ENCODE measurements at regions not wholly inside any gene's neighbourhood (a gene's known extent, or its start where the extent isn't known, plus 50 kb on each side); places are given as distances from the start of the nearest gene placed in this dataset.

- DNase-seq = no peak
Observed at GRCh38 chr14:48546996-48547395, 871.6 kb upstream of the MDGA2 start.

- DNase-seq = no peak
Observed at GRCh38 chr14:48537600-48537999, 862.2 kb upstream of the MDGA2 start.

DNA sequence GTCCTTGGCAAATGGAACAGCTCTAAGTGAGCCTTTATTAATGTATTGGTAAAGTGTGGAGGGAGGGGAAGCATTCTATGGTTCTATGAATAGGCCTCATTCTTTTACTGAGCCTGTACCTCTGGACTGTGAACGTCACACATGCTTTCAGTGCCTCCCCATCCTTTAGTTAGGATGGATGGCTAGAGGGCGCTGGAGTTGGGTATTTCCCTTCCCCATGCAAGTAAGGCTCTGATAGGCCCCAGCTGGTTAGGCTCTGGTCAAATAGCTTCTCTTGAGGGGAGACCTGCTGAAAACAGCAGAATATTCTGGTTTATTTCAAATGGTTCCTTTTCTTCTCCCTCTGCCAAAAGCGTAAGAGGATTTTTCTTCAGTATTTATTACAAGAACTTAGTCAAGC, 860.9 kb upstream of the MDGA2 start:
- no peak for DNase-seq

DNA sequence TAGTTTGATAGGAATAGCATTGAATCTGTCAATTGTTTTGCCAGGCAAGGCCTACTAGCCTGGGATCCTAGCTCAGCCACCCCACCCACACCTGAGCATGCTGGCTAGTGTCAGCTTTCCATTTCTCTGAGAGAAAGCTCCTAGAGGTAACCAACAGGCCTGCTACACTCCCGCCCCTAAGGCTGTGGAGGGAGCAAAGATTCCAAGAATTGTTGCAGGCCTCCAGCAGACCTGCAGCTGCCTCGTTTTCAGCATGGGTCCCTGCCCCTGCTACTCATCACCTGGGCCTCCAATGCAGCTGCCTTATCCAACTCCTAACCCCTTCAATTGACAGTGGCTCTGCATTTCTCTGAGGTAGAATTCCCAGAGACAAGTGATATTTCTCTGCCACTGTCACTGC, 852.4 kb upstream of the MDGA2 start:
- DNase-seq = no peak

GRCh38 chr14:48526307-48526706, 850.9 kb upstream of the MDGA2 start:
- DNase-seq = no peak

DNA sequence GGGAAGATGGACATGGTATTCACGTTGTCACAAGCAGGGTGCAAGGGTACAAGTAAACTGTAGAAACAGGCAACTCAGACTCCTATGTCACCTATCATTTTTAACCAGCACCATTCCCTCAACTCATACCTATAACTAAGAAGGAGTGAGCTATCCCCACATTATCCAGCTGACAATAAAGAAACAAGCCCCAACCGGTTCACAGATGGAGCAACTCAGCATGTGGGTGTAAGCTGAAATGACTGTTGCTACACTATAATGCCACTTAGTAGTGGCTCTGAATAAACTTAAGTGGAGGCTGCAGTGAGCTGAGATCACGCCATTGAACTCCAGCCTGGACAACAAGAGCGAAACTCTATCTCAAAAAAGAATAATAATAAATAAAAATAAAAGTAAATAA, 829.5 kb upstream of the MDGA2 start:
- no peak for DNase-seq

DNA sequence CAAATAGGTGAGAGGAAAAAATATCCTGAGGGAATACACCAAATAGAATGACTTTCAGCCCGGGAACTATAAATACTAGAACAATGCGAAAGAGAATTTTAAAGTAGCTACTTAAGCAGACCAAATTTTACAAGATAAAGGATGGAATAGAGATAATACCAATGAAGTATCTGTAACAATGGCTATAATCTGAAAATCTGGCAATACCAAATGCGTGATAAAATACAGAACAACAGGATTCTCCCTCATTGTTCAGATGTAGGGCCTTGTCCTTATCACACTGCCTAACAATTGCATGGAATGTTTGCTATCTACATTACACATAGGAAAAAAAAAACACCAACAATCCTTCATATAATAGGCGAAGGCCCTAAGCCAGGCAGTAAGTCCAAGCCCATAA, 815.4 kb upstream of the MDGA2 start:
- DNase-seq = no peak

GRCh38 chr14:48473944-48474343, 798.5 kb upstream of the MDGA2 start:
- DNase-seq = no peak

GRCh38 chr14:48456051-48456450, 780.6 kb upstream of the MDGA2 start:
- DNase-seq = no peak

GRCh38 chr14:48454887-48455286, 779.5 kb upstream of the MDGA2 start:
- no peak for DNase-seq

DNA sequence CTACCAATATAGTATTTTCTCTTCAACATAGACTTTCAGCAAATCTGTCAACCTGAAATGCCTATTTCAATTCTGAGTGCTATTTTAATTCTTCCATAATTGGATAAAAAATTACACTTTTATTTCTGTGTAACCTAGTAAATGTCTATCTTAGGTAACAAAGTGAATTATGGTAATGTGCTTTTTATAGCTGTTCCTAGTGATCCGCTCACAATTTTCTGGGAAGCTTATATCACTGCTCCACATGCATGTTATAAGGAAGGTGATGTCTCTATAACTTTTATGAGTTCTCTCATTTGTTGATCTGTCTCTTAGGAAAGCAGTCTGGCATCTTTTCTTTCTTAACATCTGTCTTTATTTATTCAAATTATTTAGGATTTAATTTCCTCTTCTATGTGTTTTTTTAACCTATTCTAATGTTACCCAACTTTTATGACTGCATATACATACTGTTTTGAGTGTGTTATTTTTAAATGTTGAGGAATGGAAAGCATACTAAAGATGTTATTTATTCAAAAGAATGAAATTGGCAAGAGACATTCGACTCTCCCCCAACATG, 777.1 kb upstream of the MDGA2 start:
- no peak for DNase-seq

GRCh38 chr14:48435221-48435620, 759.8 kb upstream of the MDGA2 start:
- DNase-seq = no peak

DNA sequence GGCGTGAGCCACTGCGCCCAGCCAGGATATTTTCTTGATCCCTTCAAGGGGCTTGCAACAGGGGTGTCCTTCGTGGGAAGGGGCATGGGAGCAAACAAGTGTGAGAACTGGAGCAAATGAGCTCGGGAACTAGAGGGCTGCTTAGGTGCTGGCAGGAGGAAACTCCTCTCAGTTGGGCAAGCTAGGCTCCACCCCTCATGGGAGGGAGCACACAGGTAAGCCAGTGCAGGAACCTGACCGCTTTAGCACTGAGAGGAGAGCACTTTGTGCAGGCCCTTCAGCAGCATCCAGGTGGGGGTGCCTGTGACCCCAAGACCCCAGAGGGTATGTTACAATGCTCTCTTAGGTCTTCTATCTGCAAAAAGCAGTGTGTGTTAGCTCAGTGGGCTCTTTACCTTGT, 755.4 kb upstream of the MDGA2 start:
- DNase-seq = no peak

DNA sequence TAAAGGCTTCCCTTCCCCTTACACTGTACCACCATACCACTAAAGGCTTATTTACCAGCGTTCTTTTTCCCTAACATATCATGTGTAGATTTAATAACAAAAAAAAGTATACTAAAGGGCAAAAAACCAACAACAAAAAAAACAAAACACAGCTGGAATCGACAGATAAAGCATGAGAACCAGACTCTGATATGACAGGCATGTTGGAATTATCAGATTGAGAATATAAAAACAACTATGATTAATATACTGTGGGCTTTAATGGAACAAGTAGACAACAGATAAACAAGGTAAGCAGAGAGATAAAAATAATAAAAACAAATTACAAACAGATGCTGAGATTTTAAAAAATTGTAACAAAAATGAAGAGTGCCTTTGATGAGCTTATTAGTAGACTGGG, 754.1 kb upstream of the MDGA2 start:
- no peak for DNase-seq

- DNase-seq = no peak
Observed at GRCh38 chr14:48417715-48418500, 742.5 kb upstream of the MDGA2 start.

DNA sequence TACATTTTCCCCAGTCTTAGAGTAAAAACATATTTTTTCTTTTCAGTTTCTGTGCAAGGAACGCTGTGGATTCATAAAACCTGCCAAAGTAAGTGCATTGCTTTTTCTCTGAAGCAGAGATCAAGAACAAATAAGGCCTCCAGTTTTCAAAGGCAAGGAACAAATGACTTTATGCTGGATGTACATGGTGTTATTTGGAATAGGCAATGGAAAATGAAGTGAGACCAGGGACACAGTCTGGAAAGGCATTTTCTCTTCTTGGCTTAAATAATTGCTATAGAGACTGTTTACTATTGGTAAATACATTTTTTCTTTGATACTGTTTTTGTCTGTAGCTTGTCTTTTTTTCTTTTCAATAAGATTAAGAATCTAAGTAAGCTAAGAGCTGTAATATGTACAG, 725.9 kb upstream of the MDGA2 start:
- no peak for DNase-seq

DNA sequence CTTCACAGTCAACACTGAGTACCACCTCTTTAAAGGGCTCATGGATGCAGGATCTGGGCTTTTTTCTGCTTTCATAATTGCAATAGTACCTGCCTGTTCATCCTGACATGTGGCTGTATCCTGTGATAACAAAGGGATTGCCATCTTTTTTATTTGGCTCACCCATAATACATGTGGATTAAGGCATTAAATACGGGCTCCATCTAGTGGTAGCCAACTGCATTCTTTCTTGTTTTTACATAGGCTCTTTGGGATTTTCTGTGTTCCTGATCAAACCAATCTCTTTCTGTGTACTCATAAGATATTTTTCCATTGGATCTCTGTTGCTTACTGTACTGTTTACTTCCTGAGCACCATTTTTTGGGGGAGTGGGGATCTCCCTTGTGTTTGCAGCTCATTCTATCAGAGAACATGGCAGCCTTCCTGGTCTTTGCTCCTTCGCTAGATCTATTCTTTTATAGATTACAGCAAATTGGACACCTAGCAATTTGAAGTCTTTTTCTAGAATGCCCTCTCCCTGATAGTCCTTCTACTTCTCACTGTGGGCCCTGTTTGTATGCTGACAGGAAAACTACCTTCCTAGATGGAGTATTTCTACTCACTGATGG, 723.4 kb upstream of the MDGA2 start:
- DNase-seq = no peak

DNA sequence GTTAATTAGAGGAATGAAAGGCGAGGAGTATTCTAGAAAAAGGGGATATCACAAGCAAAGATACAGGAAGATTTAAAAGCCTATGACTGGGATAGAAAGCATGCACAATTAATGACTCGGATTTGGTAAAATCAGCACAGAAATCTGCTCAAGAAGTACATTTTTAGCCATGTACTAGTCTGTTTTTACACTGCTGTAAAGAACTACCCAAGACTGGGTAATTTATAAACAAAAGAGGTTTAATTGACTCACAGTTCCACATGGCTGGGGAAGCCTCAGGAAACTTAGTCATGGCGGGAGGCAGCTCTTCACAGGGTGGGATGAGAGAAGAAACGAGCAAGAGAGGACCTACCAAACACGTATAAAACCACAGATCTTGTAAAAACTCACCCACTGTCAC, 716.3 kb upstream of the MDGA2 start:
- no peak for DNase-seq

GRCh38 chr14:48390346-48390745, 714.9 kb upstream of the MDGA2 start:
- DNase-seq = no peak

DNA sequence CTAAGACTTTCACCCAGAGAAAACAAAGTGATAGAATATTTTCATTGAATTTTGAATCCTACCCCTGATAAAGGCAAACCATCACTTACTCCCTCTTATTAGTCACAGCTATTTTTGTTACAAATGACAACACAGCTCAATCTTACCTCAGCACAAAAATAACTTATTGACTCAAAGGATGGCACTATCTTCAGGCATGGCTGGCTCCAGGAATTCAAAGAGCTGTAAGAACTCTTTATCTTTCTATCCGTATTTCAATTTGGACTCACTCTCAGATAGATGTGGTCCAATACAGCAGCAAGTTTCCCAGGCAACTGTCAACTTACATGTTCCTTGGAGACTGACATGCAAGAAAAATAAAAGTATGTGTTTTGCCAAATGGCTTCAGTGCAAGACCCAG, 709.4 kb upstream of the MDGA2 start:
- no peak for DNase-seq

GRCh38 chr14:48382961-48383360, 707.6 kb upstream of the MDGA2 start:
- no peak for DNase-seq

GRCh38 chr14:48378541-48378940, 703.1 kb upstream of the MDGA2 start:
- DNase-seq = no peak

DNA sequence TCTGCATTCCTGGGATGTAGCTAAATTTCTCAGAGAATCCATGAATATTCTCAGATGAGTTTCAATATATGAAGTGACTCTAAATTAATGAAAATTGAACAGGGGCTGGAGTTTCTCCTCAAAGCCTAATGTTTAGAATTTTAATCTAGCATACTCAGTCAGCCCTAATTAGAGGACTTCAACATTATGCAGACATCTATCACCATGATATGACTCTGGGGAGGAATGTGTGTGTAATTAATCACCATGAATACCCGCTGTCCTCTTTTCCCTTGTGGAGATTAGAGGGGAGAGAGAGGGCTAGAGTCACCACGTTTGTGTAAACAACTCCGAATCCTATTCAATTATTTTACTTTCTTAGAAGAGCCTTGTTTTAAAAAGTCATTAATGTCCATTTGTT, 698.6 kb upstream of the MDGA2 start:
- no peak for DNase-seq

- DNase-seq = no peak
Observed at GRCh38 chr14:48350971-48351370, 675.6 kb upstream of the MDGA2 start.

DNA sequence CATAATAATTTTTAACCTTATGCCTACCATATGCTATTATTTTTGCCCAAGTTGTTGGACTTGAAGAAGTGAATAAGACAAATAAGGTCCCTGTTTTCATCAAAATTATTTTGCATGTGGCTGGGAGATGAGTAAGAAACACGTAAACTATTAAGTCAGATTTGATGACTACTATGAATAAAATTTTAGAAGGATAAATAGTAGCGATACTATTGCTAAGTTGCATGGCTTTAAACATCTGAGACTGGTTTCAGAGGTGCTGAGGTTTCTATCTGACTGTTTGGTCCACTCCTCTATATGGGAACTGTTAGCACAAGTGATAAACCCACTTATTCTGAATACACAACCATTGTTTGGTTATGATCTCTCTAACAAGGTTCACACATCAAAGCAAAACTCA, 674.3 kb upstream of the MDGA2 start:
- no peak for DNase-seq
